GM12891 (cell line): ENCODE measurements at regions not wholly inside any gene's neighbourhood (a gene's known extent, or its start where the extent isn't known, plus 50 kb on each side); places are given as distances from the start of the nearest gene placed in this dataset.

Source experiments
- POLR2A ChIP-seq: IDR thresholded peaks from 2 replicates; pipeline ENCODE4 v1.6.1; 2011; ENCODE audit warnings: low read depth, low read length, control low read depth
- POLR2AphosphoS5 ChIP-seq: IDR thresholded peaks from 2 replicates; pipeline ENCODE4 v1.6.1; 2011; ENCODE audit warnings: low read depth, low read length, control low read depth
- POU2F2 ChIP-seq: IDR thresholded peaks from 2 replicates; pipeline ENCODE4 v1.6.1; 2011; ENCODE audit warnings: low read depth, mild to moderate bottlenecking, control low read depth, low read length, moderate library complexity
- TAF1 ChIP-seq: IDR thresholded peaks from 2 replicates; pipeline ENCODE4 v1.6.1; 2011; ENCODE audit warnings: low read depth, low read length, control low read depth

DNA sequence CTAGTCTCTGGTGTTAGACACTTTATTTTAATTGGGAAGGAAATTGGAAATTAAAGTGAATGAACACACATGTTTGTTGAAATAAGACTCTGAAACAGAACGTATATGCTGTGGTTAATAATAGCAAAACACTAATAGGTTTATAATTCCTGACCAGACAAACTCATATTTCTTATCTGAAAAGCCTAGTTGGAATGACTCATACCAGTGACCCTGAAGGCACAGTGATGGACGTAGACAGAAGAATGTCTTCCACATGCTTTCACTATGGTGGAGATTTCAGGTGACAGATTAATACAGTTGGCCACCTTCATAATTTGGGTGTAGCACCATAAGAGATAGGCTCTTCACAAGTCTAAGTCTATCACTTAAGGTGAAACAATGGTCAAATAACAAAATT lies 83.0 kb upstream of the COL11A1 start:
- TF ChIP-seq TAF1, result no peak
- no peak for TF ChIP-seq POLR2A
- TF ChIP-seq POLR2AphosphoS5, result no peak
- no peak for TF ChIP-seq POU2F2
